ENCODE measurements at regions not wholly inside any gene's neighbourhood (a gene's known extent, or its start where the extent isn't known, plus 50 kb on each side); places are given as distances from the start of the nearest gene placed in this dataset.

DNA sequence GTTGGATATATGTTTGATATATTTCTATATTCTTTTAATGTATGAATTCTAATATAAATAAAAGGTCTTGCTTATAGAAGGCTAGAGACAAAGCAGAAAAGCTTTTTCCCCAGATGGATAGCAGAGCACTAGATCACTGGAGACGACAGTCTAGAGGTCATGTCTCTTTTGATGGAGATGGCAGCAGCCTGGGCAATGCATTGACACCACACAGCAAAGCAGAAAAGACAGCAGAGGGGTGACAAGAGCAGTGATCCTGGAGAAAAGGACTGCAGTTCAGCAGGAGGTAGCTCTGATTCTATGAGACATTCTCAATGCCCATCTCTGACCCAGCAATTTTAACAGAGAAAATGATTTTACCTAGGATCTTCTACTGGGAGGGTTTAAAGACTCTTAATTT is 210.6 kb downstream of the DTHD1 start:
- no peaks in the 10 kb centered on the region for H3K4me1 ChIP-seq (ENCODE audit: control insufficient read depth in 5 of 5, insufficient read depth in 5 of 5, low read length in 5 of 5)
- H3K9me3 ChIP-seq (ENCODE audit: control insufficient read depth in 5 of 5, low read length in 5 of 5) = no peaks in the 10 kb centered on the region
- H3K4me3 ChIP-seq (ENCODE audit: low read depth in 1 of 5, low read length in 5 of 5) = no peak overlapping the region
- H3K36me3 ChIP-seq (ENCODE audit: control insufficient read depth in 5 of 5, insufficient read depth in 5 of 5, low read length in 5 of 5) = no peaks in the 10 kb centered on the region
- H3K9ac ChIP-seq (ENCODE audit: low read length in 5 of 5) = no peak overlapping the region
- H3K27me3 ChIP-seq (ENCODE audit: control insufficient read depth in 5 of 5, insufficient read depth in 4 of 5, low read length in 5 of 5) = no peaks in the 10 kb centered on the region
- no peak overlapping the region for H3K27ac ChIP-seq (ENCODE audit: low read depth, low read length)

DNA sequence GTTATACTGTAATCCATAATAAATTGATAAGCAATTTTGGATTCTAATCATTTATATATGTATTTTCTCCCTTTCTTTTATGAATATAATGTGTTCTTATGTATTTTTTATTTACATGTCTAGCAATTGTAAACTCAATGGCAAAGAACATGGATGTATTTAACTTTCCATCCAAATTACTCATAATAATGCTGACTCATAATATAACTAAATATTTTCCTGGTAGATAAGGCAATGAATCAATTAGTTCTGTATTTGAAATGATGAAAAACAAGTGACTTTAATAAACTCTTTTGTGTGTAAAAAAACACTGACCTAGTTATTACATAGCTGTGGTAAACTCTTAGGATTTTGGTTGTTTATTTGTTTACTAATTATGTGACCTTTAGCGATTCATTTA is 211.2 kb downstream of the DTHD1 start:
- Histone ChIP-seq H3K27me3 (ENCODE audit: control insufficient read depth in 5 of 5, insufficient read depth in 4 of 5, low read length in 5 of 5) (no peaks in the 10 kb centered on the region), H3K4me1 (ENCODE audit: control insufficient read depth in 5 of 5, insufficient read depth in 5 of 5, low read length in 5 of 5) (no peaks in the 10 kb centered on the region), H3K4me3 (ENCODE audit: low read depth in 1 of 5, low read length in 5 of 5) (no peak overlapping the region), H3K9ac (ENCODE audit: low read length in 5 of 5) (no peak overlapping the region), H3K9me3 (ENCODE audit: control insufficient read depth in 5 of 5, low read length in 5 of 5) (no peaks in the 10 kb centered on the region), H3K36me3 (ENCODE audit: control insufficient read depth in 5 of 5, insufficient read depth in 5 of 5, low read length in 5 of 5) (no peaks in the 10 kb centered on the region), H3K27ac (ENCODE audit: low read depth, low read length) (no peak overlapping the region)

DNA sequence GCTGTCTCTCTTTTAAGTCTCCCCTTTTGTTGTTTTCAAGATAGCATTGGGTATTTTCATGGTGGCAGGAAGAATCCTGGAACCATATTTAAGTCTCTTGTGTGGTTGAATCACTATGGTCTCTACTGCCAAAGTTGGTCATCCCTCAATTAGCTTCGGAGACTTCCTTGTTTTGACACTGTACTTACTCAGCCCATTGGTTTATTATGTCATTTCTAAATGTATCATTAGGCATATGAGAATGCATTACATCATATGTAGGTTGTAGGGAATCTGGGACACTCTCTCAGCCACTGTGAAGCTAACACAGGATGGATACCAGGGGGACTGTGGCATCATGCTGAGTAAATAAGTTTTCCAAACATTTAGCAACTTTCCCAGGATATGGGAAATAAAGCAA is 211.8 kb downstream of the DTHD1 start:
- Histone ChIP-seq H3K9ac (ENCODE audit: low read length in 5 of 5) (no peak overlapping the region), H3K4me3 (ENCODE audit: low read depth in 1 of 5, low read length in 5 of 5) (no peak overlapping the region), H3K27ac (ENCODE audit: low read depth, low read length) (no peak overlapping the region), H3K36me3 (ENCODE audit: control insufficient read depth in 5 of 5, insufficient read depth in 5 of 5, low read length in 5 of 5) (no peaks in the 10 kb centered on the region), H3K4me1 (ENCODE audit: control insufficient read depth in 5 of 5, insufficient read depth in 5 of 5, low read length in 5 of 5) (no peaks in the 10 kb centered on the region), H3K27me3 (ENCODE audit: control insufficient read depth in 5 of 5, insufficient read depth in 4 of 5, low read length in 5 of 5) (no peaks in the 10 kb centered on the region), H3K9me3 (ENCODE audit: control insufficient read depth in 5 of 5, low read length in 5 of 5) (no peaks in the 10 kb centered on the region)

DNA sequence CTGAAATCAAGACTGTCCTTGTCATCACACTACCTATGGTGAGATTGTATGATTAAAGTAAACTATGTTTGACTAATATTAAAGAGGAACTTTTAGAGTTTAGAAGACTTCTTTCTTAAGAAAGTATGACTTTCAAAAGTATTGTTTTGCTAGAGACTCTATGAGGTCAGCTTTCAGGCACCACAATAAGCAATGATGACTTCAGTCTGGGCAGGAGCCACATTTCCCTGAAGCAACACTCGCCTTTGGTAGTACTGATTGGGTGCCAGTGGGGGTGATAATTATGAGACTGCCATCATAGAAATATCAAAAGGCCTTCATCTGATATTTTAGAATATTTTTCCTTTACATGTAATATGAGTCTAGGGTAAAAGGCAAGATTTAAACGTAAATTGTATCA is 212.6 kb downstream of the DTHD1 start:
- no peak overlapping the region for H3K27ac ChIP-seq (ENCODE audit: low read depth, low read length)
- H3K4me3 ChIP-seq (ENCODE audit: low read depth in 1 of 5, low read length in 5 of 5) = no peak overlapping the region

DNA sequence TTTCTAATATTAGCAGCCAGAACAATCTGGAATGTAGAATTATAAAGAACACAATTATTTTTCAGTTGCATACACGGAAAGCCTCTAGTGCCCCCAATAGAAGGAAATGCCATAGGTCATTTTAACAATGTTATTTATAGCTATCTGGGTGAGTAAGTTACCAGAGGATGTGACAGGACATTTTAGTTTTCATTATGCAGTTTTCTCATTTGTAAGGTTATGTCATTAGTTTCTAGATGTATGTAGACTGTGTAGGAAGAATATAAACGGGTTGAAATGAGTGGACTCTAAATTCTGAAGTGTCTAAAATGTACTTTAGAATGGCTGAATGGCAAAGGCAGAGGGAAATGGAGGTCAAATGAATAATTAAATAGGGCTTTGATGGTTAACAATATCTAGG is 213.3 kb downstream of the DTHD1 start:
- no peaks in the 10 kb centered on the region for H3K4me1 ChIP-seq (ENCODE audit: control insufficient read depth in 5 of 5, insufficient read depth in 5 of 5, low read length in 5 of 5)
- H3K27me3 ChIP-seq (ENCODE audit: control insufficient read depth in 5 of 5, insufficient read depth in 4 of 5, low read length in 5 of 5) = no peaks in the 10 kb centered on the region
- no peaks in the 10 kb centered on the region for H3K36me3 ChIP-seq (ENCODE audit: control insufficient read depth in 5 of 5, insufficient read depth in 5 of 5, low read length in 5 of 5)
- no peak overlapping the region for H3K9ac ChIP-seq (ENCODE audit: low read length in 5 of 5)
- no peak overlapping the region for H3K4me3 ChIP-seq (ENCODE audit: low read depth in 1 of 5, low read length in 5 of 5)
- H3K9me3 ChIP-seq (ENCODE audit: control insufficient read depth in 5 of 5, low read length in 5 of 5) = no peaks in the 10 kb centered on the region
- no peak overlapping the region for H3K27ac ChIP-seq (ENCODE audit: low read depth, low read length)

More for the DNA sequence above, 212.6 kb downstream of the DTHD1 start:
- no peaks in the 10 kb centered on the region for H3K4me1 ChIP-seq (ENCODE audit: control insufficient read depth in 5 of 5, insufficient read depth in 5 of 5, low read length in 5 of 5)
- H3K27me3 ChIP-seq (ENCODE audit: control insufficient read depth in 5 of 5, insufficient read depth in 4 of 5, low read length in 5 of 5) = no peaks in the 10 kb centered on the region
- H3K36me3 ChIP-seq (ENCODE audit: control insufficient read depth in 5 of 5, insufficient read depth in 5 of 5, low read length in 5 of 5) = no peaks in the 10 kb centered on the region
- H3K9me3 ChIP-seq (ENCODE audit: control insufficient read depth in 5 of 5, low read length in 5 of 5) = no peaks in the 10 kb centered on the region
- H3K9ac ChIP-seq (ENCODE audit: low read length in 5 of 5) = no peak overlapping the region

DNA sequence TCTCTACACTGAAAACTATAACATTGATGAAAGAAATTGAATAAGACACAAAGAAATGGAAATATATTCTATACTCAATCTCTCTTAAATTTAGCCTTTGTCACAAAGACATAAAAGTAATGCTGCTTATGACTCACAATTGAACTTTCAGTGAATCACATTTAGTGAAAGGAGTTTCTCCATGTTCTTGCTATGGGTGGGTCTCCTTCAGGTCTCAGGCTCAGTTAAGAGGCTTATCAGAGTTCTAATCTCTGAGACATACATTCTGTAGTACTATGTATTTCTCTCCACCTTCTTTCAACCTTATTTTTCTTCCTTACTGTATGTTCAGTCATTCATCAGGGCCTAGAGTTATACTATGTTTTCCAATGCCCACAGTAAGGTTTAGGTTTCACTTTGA is 220.9 kb downstream of the DTHD1 start:
- Histone ChIP-seq H3K27ac (ENCODE audit: low read depth, low read length) (no peak overlapping the region), H3K27me3 (ENCODE audit: control insufficient read depth in 5 of 5, insufficient read depth in 4 of 5, low read length in 5 of 5) (no peaks in the 10 kb centered on the region), H3K4me3 (ENCODE audit: low read depth in 1 of 5, low read length in 5 of 5) (no peak overlapping the region), H3K9ac (ENCODE audit: low read length in 5 of 5) (no peak overlapping the region), H3K4me1 (ENCODE audit: control insufficient read depth in 5 of 5, insufficient read depth in 5 of 5, low read length in 5 of 5) (no peaks in the 10 kb centered on the region), H3K36me3 (ENCODE audit: control insufficient read depth in 5 of 5, insufficient read depth in 5 of 5, low read length in 5 of 5) (no peaks in the 10 kb centered on the region), H3K9me3 (ENCODE audit: control insufficient read depth in 5 of 5, low read length in 5 of 5) (no peaks in the 10 kb centered on the region)

DNA sequence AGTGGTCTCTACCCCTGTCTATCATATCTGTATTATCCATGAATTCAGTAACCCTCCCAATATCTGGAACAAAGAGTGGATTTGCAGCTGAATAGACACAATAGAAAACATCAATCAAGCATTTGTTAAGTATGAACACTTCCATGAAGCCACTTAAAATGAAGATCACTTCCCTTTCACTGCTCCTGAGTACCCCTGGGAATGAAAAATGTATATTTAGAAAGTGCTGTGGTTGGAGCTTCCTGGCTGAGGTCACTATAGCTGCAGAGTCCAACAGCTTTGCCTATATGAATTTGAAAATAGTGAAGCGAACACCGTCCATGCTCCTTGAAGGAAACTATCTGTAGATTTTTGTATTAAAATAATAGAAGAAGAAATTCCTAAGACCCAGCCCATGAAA is 227.0 kb downstream of the DTHD1 start:
- Histone ChIP-seq H3K9ac (ENCODE audit: low read length in 5 of 5) (no peak overlapping the region), H3K4me3 (ENCODE audit: low read depth in 1 of 5, low read length in 5 of 5) (no peak overlapping the region), H3K9me3 (ENCODE audit: control insufficient read depth in 5 of 5, low read length in 5 of 5) (no peaks in the 10 kb centered on the region), H3K4me1 (ENCODE audit: control insufficient read depth in 5 of 5, insufficient read depth in 5 of 5, low read length in 5 of 5) (no peaks in the 10 kb centered on the region), H3K36me3 (ENCODE audit: control insufficient read depth in 5 of 5, insufficient read depth in 5 of 5, low read length in 5 of 5) (no peaks in the 10 kb centered on the region), H3K27ac (ENCODE audit: low read depth, low read length) (no peak overlapping the region), H3K27me3 (ENCODE audit: control insufficient read depth in 5 of 5, insufficient read depth in 4 of 5, low read length in 5 of 5) (no peaks in the 10 kb centered on the region)

DNA sequence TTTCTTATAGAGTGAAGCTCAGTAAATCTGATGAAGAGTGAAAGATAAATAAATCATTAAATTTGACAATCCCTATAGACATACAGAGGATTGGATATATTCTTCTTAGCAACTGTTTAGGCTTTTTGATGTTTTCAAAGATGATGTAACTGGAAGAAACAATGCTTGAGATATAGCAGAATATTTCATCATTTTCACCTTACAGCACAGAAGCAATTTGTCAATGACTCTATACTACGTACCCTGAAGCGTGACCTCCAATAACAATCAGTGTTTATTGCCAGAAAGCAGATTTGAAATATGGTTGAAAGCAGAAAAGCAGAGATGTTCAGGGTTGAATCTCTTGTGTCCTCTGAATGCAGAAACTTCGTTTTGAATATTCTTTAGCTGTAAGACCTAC is 228.4 kb downstream of the DTHD1 start:
- Histone ChIP-seq H3K4me3 (ENCODE audit: low read depth in 1 of 5, low read length in 5 of 5) (no peak overlapping the region), H3K9me3 (ENCODE audit: control insufficient read depth in 5 of 5, low read length in 5 of 5) (no peaks in the 10 kb centered on the region), H3K9ac (ENCODE audit: low read length in 5 of 5) (no peak overlapping the region), H3K36me3 (ENCODE audit: control insufficient read depth in 5 of 5, insufficient read depth in 5 of 5, low read length in 5 of 5) (no peaks in the 10 kb centered on the region), H3K27me3 (ENCODE audit: control insufficient read depth in 5 of 5, insufficient read depth in 4 of 5, low read length in 5 of 5) (no peaks in the 10 kb centered on the region), H3K4me1 (ENCODE audit: control insufficient read depth in 5 of 5, insufficient read depth in 5 of 5, low read length in 5 of 5) (no peaks in the 10 kb centered on the region), H3K27ac (ENCODE audit: low read depth, low read length) (no peak overlapping the region)

DNA sequence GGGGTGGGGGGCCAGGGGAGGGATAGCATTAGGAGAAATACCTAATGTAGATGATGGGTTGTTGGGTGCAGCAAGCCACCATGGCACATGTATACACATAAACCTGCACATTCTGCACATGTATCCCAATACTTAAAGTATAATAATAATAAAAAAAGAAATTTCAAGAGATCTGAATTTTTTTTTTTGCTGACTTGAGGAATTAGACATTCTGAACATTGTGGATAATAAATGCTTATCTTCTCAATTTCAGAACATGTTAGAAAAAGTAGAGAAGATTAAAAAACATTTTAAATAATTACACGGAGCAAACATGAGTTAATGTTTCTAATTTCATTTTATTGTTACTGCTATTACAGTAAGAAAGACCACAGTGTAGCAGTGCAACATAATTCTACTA is 230.4 kb downstream of the DTHD1 start:
- H3K27ac ChIP-seq (ENCODE audit: low read depth, low read length) = no peak overlapping the region
- H3K27me3 ChIP-seq (ENCODE audit: control insufficient read depth in 5 of 5, insufficient read depth in 4 of 5, low read length in 5 of 5) = no peaks in the 10 kb centered on the region
- H3K36me3 ChIP-seq (ENCODE audit: control insufficient read depth in 5 of 5, insufficient read depth in 5 of 5, low read length in 5 of 5) = no peaks in the 10 kb centered on the region
- no peaks in the 10 kb centered on the region for H3K9me3 ChIP-seq (ENCODE audit: control insufficient read depth in 5 of 5, low read length in 5 of 5)
- H3K9ac ChIP-seq (ENCODE audit: low read length in 5 of 5) = no peak overlapping the region
- H3K4me3 ChIP-seq (ENCODE audit: low read depth in 1 of 5, low read length in 5 of 5) = no peak overlapping the region
- H3K4me1 ChIP-seq (ENCODE audit: control insufficient read depth in 5 of 5, insufficient read depth in 5 of 5, low read length in 5 of 5) = no peaks in the 10 kb centered on the region

DNA sequence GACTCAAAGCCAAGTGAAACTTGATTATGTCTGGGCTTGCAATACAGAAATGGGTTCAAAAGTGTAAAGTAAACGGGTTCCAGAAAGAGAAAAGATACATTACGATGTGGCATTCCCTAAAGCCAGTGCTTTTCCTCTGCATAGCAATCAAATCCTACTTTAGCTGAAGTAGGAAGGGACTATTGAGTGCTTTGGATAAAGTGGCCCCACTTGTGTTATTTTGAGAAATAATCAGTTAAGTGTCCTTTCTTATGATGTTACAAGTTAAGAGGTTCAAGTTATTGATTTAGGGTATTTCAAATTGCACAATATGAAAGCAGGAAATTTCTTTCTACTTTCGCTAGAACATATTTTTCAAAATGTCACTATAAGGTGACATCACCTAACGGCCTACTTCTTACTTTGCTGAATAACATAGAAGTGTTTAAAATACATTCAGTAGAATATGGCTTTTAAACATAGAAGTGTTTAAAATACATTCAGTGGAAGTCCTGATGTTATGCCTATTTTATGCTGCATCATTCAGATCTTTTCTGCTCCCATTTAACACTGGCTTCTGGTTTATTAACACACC is 235.2 kb downstream of the DTHD1 start:
- Histone ChIP-seq H3K27ac (ENCODE audit: low read depth, low read length) (no peak overlapping the region), H3K36me3 (ENCODE audit: control insufficient read depth in 5 of 5, insufficient read depth in 5 of 5, low read length in 5 of 5) (no peaks in the 10 kb centered on the region), H3K9ac (ENCODE audit: low read length in 5 of 5) (no peak overlapping the region), H3K4me1 (ENCODE audit: control insufficient read depth in 5 of 5, insufficient read depth in 5 of 5, low read length in 5 of 5) (no peaks in the 10 kb centered on the region), H3K27me3 (ENCODE audit: control insufficient read depth in 5 of 5, insufficient read depth in 4 of 5, low read length in 5 of 5) (no peaks in the 10 kb centered on the region), H3K9me3 (ENCODE audit: control insufficient read depth in 5 of 5, low read length in 5 of 5) (peaks cover 0 to 5% (median 2%) of the 10 kb centered on the region in 5 donors), H3K4me3 (ENCODE audit: low read depth in 1 of 5, low read length in 5 of 5) (no peak overlapping the region)

DNA sequence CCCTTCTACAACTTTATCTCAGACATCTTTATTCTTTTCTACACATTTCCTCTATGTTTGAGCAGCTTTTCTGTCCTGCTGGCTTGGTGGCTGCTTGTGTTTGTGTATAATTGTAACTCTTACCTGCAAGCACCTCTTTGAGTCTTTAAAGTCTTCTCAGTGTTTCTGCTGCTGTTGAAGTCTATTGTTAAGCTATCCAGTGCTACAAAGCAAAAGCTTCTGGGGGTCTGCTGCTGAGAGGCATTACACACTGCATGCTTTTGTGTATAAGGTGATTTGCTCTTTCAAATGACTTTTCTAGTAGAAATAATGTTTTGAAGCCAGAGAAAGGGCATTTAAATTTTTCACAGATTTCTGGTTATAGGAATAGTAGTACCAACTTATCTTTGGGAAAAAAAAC is 241.8 kb downstream of the DTHD1 start:
- H3K9me3 ChIP-seq (ENCODE audit: control insufficient read depth in 5 of 5, low read length in 5 of 5) = peaks cover 0 to 14% (median 10%) of the 10 kb centered on the region in 5 donors
- no peak overlapping the region for H3K4me3 ChIP-seq (ENCODE audit: low read depth in 1 of 5, low read length in 5 of 5)
- H3K36me3 ChIP-seq (ENCODE audit: control insufficient read depth in 5 of 5, insufficient read depth in 5 of 5, low read length in 5 of 5) = no peaks in the 10 kb centered on the region
- H3K9ac ChIP-seq (ENCODE audit: low read length in 5 of 5) = no peak overlapping the region
- no peaks in the 10 kb centered on the region for H3K27me3 ChIP-seq (ENCODE audit: control insufficient read depth in 5 of 5, insufficient read depth in 4 of 5, low read length in 5 of 5)
- no peak overlapping the region for H3K27ac ChIP-seq (ENCODE audit: low read depth, low read length)
- no peaks in the 10 kb centered on the region for H3K4me1 ChIP-seq (ENCODE audit: control insufficient read depth in 5 of 5, insufficient read depth in 5 of 5, low read length in 5 of 5)

Data from subcutaneous abdominal adipose tissue (tissue), 5 donors.